AG04450 (cell line): ENCODE measurements at regions not wholly inside any gene's neighbourhood (a gene's known extent, or its start where the extent isn't known, plus 50 kb on each side); places are given as distances from the start of the nearest gene placed in this dataset.

Experiments
- CTCF ChIA-PET: fragments of 300-600, 350-600 bp; formaldehyde crosslinking; extraction: SDS; loops from one replicate; lab custom pipeline; 2022; ENCODE audit warnings: antibody characterized with exemption, inconsistent platforms; lab: Charles Lee
- POLR2A ChIA-PET: fragments of 350-600 bp; formaldehyde crosslinking; extraction: SDS; loops from one replicate; lab custom pipeline; 2021; ENCODE audit warnings: antibody characterized with exemption, inconsistent platforms; lab: Yijun Ruan, JAX
- DNase-seq: peaks from one replicate; pipeline ENCODE4 v3.0.0-alpha.2; 2011; ENCODE audit warnings: low read depth, low spot score
- H3K27ac ChIP-seq: one replicate; pipeline ENCODE4 v1.5.1; 2012; ENCODE audit warnings: low read depth, low read length, control low read depth
- H3K27me3 ChIP-seq: one replicate; pipeline ENCODE4 v1.6.0; 2012; ENCODE audit warnings: low read length; ENCODE audit not compliant: control insufficient read depth, insufficient read depth
- H3K4me3 ChIP-seq: 2 replicates; pipeline ENCODE4 v1.5.1; 2011; ENCODE audit warnings: mild to moderate bottlenecking, low read depth, low read length, control low read depth
- H3K9me3 ChIP-seq: 2 replicates; pipeline ENCODE4 v1.5.1; 2012; ENCODE audit warnings: low read length; ENCODE audit not compliant: control insufficient read depth, insufficient read depth
- CTCF ChIP-seq: IDR thresholded peaks from 2 replicates; pipeline ENCODE4 v1.5.1; 2011; ENCODE audit warnings: low read depth, low read length, control low read depth, inconsistent platforms

DNA sequence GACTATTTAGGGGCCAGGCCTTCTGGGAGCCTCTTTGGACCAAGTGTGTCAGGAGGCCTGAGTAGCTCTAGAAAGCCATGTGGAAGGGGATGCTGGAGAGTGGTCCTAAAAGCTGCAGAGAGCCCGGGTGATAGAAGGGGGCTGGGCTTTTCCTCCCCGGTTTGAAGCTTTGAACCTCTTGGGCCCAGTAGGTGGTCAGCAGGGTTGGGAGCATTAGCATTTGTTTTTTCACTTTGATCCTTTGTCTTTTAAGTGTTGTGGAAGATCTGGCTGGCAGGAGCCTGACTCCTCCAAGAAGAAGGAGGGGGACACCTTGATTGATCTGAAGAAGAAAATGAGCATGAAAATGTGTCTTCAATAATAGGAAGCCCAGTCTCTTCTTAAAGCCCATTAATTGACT is 596.6 kb downstream of the INSC start:
- no peak for TF ChIP-seq CTCF
- H3K27ac ChIP-seq = no peak overlapping the region
- ChIA-PET CTCF (no interaction called here), POLR2A (no interaction called here)
- no peak overlapping the region for H3K4me3 ChIP-seq
- DNase-seq = no peak
- H3K9me3 ChIP-seq = no peaks in the 10 kb centered on the region
- H3K27me3 ChIP-seq = no peaks in the 10 kb centered on the region

- TF ChIP-seq CTCF = no peak
- ChIA-PET POLR2A (no interaction called here), CTCF (no interaction called here)
- no peaks in the 10 kb centered on the region for H3K9me3 ChIP-seq
- no peak for DNase-seq
- no peaks in the 10 kb centered on the region for H3K27me3 ChIP-seq
- H3K4me3 ChIP-seq = no peak overlapping the region
- H3K27ac ChIP-seq = no peak overlapping the region
Measured at GRCh38 chr11:15714641-15715399, 600.1 kb downstream of the INSC start.

DNA sequence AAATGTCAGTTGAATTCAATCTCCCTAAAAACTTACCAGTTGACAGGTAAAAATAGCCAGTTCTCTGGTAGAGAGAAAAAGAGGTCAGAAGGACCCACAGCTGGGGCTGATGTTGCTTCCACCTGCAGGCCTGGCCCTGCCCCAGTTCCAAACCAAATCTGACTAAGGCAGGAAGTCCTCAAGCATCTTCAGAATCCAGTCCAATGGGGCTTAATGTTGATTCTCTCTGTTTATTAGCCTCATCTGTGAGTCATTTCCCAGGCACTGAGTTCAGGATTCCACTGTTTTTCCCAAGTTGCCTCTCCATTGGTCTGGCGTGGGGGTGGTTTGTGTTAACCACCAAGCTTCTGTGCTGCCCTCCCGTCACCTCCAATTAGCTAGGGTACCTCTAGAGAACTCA is 601.8 kb downstream of the INSC start:
- ChIA-PET CTCF (interaction anchor here (0.5 kb wide), 1 partner anchor 31 kb away, joined by 3 read pairs; no protein-coding TSS in a partner anchor), POLR2A (no interaction called here)
- no peak for DNase-seq
- no peak overlapping the region for H3K4me3 ChIP-seq
- H3K9me3 ChIP-seq = no peaks in the 10 kb centered on the region
- H3K27me3 ChIP-seq = no peaks in the 10 kb centered on the region
- no peak overlapping the region for H3K27ac ChIP-seq
- TF ChIP-seq CTCF = no peak

DNA sequence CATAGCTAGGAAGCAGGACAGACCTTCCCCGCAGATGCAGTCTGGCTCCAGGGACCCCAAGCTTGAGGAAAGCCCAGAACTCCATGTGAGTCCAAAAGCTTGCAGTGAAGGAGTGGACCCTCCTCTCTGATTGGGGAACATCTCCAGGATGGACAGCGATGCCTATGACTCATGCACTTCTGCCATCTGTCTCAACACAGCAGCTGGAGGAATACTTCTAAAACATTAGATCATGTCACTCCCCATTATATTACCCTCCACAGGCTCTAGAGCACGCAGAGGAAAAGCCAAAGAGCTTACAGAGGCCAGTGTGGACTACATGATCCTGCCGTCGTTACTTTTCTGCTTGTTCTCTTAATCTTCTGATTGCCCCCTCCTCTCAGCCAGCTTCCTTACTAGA is 605.7 kb downstream of the INSC start:
- ChIA-PET CTCF (interaction anchor here (0.5 to 1.1 kb wide), 3 partner anchors 27 to 885 kb away, joined by 3 to 4 read pairs (median 3); no protein-coding TSS in a partner anchor), POLR2A (interaction anchor here (0.8 to 0.9 kb wide), 2 partner anchors 70 to 886 kb away, joined by 3 to 5 read pairs; no protein-coding TSS in a partner anchor)
- Histone ChIP-seq H3K9me3 (no peaks in the 10 kb centered on the region), H3K27ac (no peak overlapping the region), H3K27me3 (no peaks in the 10 kb centered on the region), H3K4me3 (no peak overlapping the region)
- TF ChIP-seq CTCF = no peak
- no peak for DNase-seq

DNA sequence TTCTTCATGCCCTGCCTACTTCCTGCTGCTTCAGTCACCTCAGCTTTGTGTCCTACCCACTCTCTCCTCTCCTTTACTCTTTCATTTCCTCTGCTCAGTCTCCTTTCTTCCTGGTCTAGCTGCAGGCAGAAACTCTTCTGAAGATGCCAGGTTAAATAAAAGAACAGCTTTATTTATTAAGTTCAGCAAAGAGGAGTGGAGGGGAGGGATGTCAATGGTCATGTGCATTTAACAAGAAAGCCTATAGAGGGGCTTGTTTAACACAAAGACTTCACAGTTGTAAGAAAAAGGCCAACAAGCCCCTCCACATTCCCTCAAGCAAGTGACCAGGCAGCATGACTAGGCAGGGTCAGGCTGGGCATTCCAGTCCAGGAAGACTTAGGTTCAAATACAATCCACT is 609.2 kb downstream of the INSC start:
- no peak for DNase-seq
- CTCF ChIA-PET = interaction anchor here (1.0 to 1.5 kb wide), 2 partner anchors 49 to 74 kb away, joined by 3 to 4 read pairs; no protein-coding TSS in a partner anchor

More for the DNA sequence above, 609.2 kb downstream of the INSC start:
- Histone ChIP-seq H3K27ac (no peak overlapping the region), H3K27me3 (no peaks in the 10 kb centered on the region), H3K4me3 (no peak overlapping the region), H3K9me3 (no peaks in the 10 kb centered on the region)
- POLR2A ChIA-PET = interaction anchor here (0.6 kb wide), 1 partner anchor 40 kb away, joined by 3 read pairs; no protein-coding TSS in a partner anchor
- no peak for TF ChIP-seq CTCF
